ENCODE measurements at regions not wholly inside any gene's neighbourhood (a gene's known extent, or its start where the extent isn't known, plus 50 kb on each side); places are given as distances from the start of the nearest gene placed in this dataset.
A peak's percentile ranks its signal among the peaks of the same experiment; 100 is the strongest.

DNA sequence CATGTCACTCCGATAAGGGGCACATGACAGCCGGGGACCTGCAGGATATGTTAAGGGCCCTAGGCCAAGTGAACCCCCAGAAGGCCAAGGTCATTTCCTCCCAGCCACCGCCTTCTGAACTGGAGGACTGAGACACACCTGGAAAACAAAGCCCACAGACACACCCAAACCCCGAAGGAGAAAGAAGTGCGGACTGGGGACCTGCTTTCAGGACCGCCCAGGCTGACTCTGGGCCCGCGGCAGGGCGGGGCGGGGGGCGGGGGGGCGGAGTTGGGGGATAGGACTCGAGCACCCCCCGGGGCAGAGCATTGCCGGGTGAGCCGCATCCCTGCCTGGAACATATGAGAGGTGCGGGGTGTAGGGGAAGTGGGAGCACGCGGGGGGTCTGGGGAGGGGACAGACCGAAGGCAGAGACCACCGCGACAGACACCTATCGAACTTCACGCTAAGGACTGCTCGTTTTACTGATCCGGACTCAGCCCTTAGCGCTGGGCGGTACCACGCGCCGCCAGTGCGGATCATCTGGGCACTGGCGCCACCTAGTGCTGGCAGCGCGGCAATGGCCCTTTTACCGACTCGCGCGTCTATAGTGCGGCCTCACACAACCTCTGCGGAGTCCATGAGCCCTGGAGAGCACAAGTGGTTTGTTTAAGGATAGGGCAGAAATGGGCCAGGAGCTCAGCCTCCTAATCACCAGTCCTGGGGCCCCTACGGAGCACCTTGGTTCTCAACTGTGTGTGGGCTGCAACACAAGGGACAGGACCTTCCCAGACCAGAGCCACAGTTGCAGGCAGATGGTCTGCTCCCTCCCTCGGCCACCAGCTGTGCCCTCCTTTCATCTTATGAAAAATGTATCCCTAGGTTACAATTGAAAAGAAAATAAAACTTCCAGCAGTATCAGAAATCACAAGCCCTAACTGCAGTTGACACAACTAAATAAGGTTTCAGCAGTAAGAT, 157.6 kb downstream of the HERPUD2 start:
- Histone ChIP-seq H4K20me1 (ENCODE audit: low read depth) (no peaks in the 10 kb centered on the region), H3F3A (ENCODE audit: low read depth) (no peaks in the 10 kb centered on the region), H3K36me3 (no peaks in the 10 kb centered on the region), H3K79me2 (ENCODE audit: low read depth) (no peaks in the 10 kb centered on the region), H2AFZ (replicated peaks) (peak overlapping the region; percentile 46), H3K27me3 (peaks cover 33% of the 10 kb centered on the region), H3K27ac (no peak overlapping the region), H3K4me3 (peak overlapping the region; percentile 34), H3K4me1 (no peaks in the 10 kb centered on the region), H3K9me3 (ENCODE audit: low read depth) (no peaks in the 10 kb centered on the region), H3K9ac (no peak overlapping the region), H3K4me2 (peak overlapping the region; percentile 70)
- no peaks in the 10 kb centered on the region for H3K9me3 Mint-ChIP-seq
- H3K36me3 Mint-ChIP-seq: no peaks in the 10 kb centered on the region
- H3K4me3 Mint-ChIP-seq: peak overlapping the region; percentile 82
- peaks cover 17% of the 10 kb centered on the region for H3K4me1 Mint-ChIP-seq
- peaks cover 4% of the 10 kb centered on the region for H3K27me3 Mint-ChIP-seq (ENCODE audit: insufficient read depth, low read depth)
- peak; percentile 88 for DNase-seq (ENCODE audit: low spot score)
- H3K27ac Mint-ChIP-seq: no peak overlapping the region
- TF ChIP-seq, protein P1, sequence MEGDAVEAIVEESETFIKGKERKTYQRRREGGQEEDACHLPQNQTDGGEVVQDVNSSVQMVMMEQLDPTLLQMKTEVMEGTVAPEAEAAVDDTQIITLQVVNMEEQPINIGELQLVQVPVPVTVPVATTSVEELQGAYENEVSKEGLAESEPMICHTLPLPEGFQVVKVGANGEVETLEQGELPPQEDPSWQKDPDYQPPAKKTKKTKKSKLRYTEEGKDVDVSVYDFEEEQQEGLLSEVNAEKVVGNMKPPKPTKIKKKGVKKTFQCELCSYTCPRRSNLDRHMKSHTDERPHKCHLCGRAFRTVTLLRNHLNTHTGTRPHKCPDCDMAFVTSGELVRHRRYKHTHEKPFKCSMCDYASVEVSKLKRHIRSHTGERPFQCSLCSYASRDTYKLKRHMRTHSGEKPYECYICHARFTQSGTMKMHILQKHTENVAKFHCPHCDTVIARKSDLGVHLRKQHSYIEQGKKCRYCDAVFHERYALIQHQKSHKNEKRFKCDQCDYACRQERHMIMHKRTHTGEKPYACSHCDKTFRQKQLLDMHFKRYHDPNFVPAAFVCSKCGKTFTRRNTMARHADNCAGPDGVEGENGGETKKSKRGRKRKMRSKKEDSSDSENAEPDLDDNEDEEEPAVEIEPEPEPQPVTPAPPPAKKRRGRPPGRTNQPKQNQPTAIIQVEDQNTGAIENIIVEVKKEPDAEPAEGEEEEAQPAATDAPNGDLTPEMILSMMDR (IDR thresholded peaks at IDR 0.05): peak; percentile 95
- TF ChIP-seq EZH2 (IDR thresholded peaks at IDR 0.05) (no peak), EZH2phosphoT487 (IDR thresholded peaks at IDR 0.05) (no peak)

DNA sequence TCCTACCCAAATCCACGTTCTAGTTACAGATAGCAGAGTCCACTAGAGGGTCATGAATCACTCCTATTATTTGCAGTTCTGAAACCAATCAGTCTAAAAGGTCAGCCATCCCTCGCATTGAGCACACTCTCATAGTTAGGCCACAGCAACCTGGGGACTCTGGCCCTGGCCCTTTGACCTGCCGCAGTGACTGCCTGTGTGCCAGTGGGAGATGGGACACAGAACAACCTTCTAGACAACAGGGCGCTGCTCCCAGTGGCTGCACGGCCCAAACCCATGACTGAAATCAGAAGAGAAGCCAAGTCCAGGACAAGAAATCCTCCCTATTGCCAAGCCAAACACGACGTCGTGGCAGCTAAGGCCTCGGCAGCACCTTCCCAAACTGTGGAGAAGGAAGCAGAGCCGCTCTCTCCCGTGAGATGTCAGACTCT, 158.5 kb downstream of the HERPUD2 start:
- H2AFZ ChIP-seq (replicated peaks): no peak overlapping the region
- TF ChIP-seq EZH2 (IDR thresholded peaks at IDR 0.05) (no peak), EZH2phosphoT487 (IDR thresholded peaks at IDR 0.05) (no peak)
- TF ChIP-seq, protein P1 (IDR thresholded peaks at IDR 0.05): no peak
- H3K27ac Mint-ChIP-seq: no peak overlapping the region
- H3K27me3 ChIP-seq: peaks cover 33% of the 10 kb centered on the region
- DNase-seq (ENCODE audit: low spot score): no peak
- H3K79me2 ChIP-seq (ENCODE audit: low read depth): no peaks in the 10 kb centered on the region
- no peak overlapping the region for H3K4me3 ChIP-seq
- no peak overlapping the region for H3K9ac ChIP-seq
- no peaks in the 10 kb centered on the region for H3K4me1 ChIP-seq
- H3K36me3 Mint-ChIP-seq: no peaks in the 10 kb centered on the region
- peaks cover 17% of the 10 kb centered on the region for H3K4me1 Mint-ChIP-seq
- H3K27me3 Mint-ChIP-seq (ENCODE audit: insufficient read depth, low read depth): peaks cover 4% of the 10 kb centered on the region
- no peaks in the 10 kb centered on the region for H3K36me3 ChIP-seq
- no peak overlapping the region for H3K27ac ChIP-seq
- H4K20me1 ChIP-seq (ENCODE audit: low read depth): no peaks in the 10 kb centered on the region
- no peak overlapping the region for H3K4me2 ChIP-seq
- no peaks in the 10 kb centered on the region for H3K9me3 Mint-ChIP-seq
- H3K4me3 Mint-ChIP-seq: peak overlapping the region; percentile 74
- H3F3A ChIP-seq (ENCODE audit: low read depth): no peaks in the 10 kb centered on the region
- no peaks in the 10 kb centered on the region for H3K9me3 ChIP-seq (ENCODE audit: low read depth)

DNA sequence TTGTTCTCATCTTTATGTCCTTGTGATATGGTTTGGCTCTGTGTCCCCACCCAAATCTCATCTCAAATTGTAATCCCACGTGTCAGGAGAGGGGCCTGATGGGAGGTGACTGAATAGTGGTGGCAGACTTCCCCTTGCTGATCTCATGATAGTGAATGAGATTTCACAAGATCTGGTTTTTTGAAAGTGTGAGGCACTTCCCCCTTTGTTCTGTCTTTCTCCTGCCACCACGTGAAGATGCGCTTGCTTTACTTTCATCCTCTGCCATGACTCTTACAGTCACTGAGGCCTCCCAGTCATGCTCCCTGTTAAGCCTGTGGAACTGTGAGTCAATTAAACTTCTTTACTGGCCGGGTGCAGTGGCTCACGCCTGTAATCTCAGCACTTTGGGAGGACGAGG, 161.0 kb downstream of the HERPUD2 start:
- H3K4me1 ChIP-seq: no peaks in the 10 kb centered on the region
- no peak overlapping the region for H2AFZ ChIP-seq (replicated peaks)
- no peaks in the 10 kb centered on the region for H3K36me3 ChIP-seq
- no peaks in the 10 kb centered on the region for H3K9me3 Mint-ChIP-seq
- H3K27ac ChIP-seq: no peak overlapping the region
- no peak overlapping the region for H3K4me3 ChIP-seq
- H3K27me3 Mint-ChIP-seq (ENCODE audit: insufficient read depth, low read depth): peaks cover 6% of the 10 kb centered on the region
- H3K4me3 Mint-ChIP-seq: no peak overlapping the region
- TF ChIP-seq EZH2phosphoT487 (IDR thresholded peaks at IDR 0.05): no peak
- TF ChIP-seq, protein P1 (IDR thresholded peaks at IDR 0.05): no peak
- no peaks in the 10 kb centered on the region for H3K36me3 Mint-ChIP-seq
- H3K4me2 ChIP-seq: no peak overlapping the region
- H4K20me1 ChIP-seq (ENCODE audit: low read depth): no peaks in the 10 kb centered on the region
- no peaks in the 10 kb centered on the region for H3F3A ChIP-seq (ENCODE audit: low read depth)
- DNase-seq (ENCODE audit: low spot score): no peak
- peaks cover 17% of the 10 kb centered on the region for H3K4me1 Mint-ChIP-seq
- no peaks in the 10 kb centered on the region for H3K79me2 ChIP-seq (ENCODE audit: low read depth)
- H3K9ac ChIP-seq: no peak overlapping the region
- no peaks in the 10 kb centered on the region for H3K9me3 ChIP-seq (ENCODE audit: low read depth)
- H3K27ac Mint-ChIP-seq: no peak overlapping the region
- H3K27me3 ChIP-seq: peaks cover 28% of the 10 kb centered on the region

Measured in neural progenitor cell (in vitro differentiated cells).